ENCODE measurements at regions not wholly inside any gene's neighbourhood (a gene's known extent, or its start where the extent isn't known, plus 50 kb on each side); places are given as distances from the start of the nearest gene placed in this dataset.

GRCh38 chr14:87179936-87180335 is 813.0 kb downstream of the GALC start:
- Histone ChIP-seq H3K79me2 (no peaks in the 10 kb centered on the region), H3K4me3 (no peak overlapping the region), H3K9me2 (replicated peaks; ENCODE audit: insufficient read depth) (no peaks in the 10 kb centered on the region), H3K9me3 (ENCODE audit: low read depth) (no peaks in the 10 kb centered on the region), H3K27ac (no peak overlapping the region), H3K4me2 (no peak overlapping the region), H2AFZ (no peak overlapping the region), H3K4me1 (ENCODE audit: insufficient read depth) (no peaks in the 10 kb centered on the region), H4K20me1 (ENCODE audit: insufficient read depth, poor library complexity, severe bottlenecking) (no peaks in the 10 kb centered on the region), H3K27me3 (no peaks in the 10 kb centered on the region), H3K36me3 (replicated peaks; ENCODE audit: insufficient read depth, low read depth) (no peaks in the 10 kb centered on the region)
- whole genome bisulfite sequencing (ENCODE audit: low lambda C conversion rate, missing lambda C conversion rate), result 96% methylated on average over 6 of the region's 6 CpGs
- no peak for DNase-seq (ENCODE audit: low spot score)
- TF ChIP-seq EZH2phosphoT487 (IDR thresholded peaks at IDR 0.05; ENCODE audit: low read depth, severe bottlenecking, unreplicated experiment) (no peak), CTCF (IDR thresholded peaks at IDR 0.05; ENCODE audit: poor library complexity) (no peak), EZH2 (IDR thresholded peaks at IDR 0.05; ENCODE audit: borderline replicate concordance) (no peak)

- no peaks in the 10 kb centered on the region for H4K20me1 ChIP-seq (ENCODE audit: insufficient read depth, poor library complexity, severe bottlenecking)
- no peak overlapping the region for H3K4me3 ChIP-seq
- H3K36me3 ChIP-seq (replicated peaks; ENCODE audit: insufficient read depth, low read depth), result no peaks in the 10 kb centered on the region
- H3K27me3 ChIP-seq, result no peaks in the 10 kb centered on the region
- no peaks in the 10 kb centered on the region for H3K4me1 ChIP-seq (ENCODE audit: insufficient read depth)
- no peak for DNase-seq (ENCODE audit: low spot score)
- no peaks in the 10 kb centered on the region for H3K79me2 ChIP-seq
- 78% methylated on average over 1 of the region's 1 CpG for WGBS (ENCODE audit: low lambda C conversion rate, missing lambda C conversion rate)
- H3K9me3 ChIP-seq (ENCODE audit: low read depth), result no peaks in the 10 kb centered on the region
- H3K27ac ChIP-seq, result no peak overlapping the region
- H3K9me2 ChIP-seq (replicated peaks; ENCODE audit: insufficient read depth), result no peaks in the 10 kb centered on the region
- no peak overlapping the region for H2AFZ ChIP-seq
- H3K4me2 ChIP-seq, result no peak overlapping the region
- TF ChIP-seq EZH2phosphoT487 (IDR thresholded peaks at IDR 0.05; ENCODE audit: low read depth, severe bottlenecking, unreplicated experiment) (no peak), EZH2 (IDR thresholded peaks at IDR 0.05; ENCODE audit: borderline replicate concordance) (no peak), CTCF (IDR thresholded peaks at IDR 0.05; ENCODE audit: poor library complexity) (no peak)
Measured at GRCh38 chr14:87178277-87178676, 814.7 kb downstream of the GALC start.

GRCh38 chr14:87175175-87175574 is 817.8 kb downstream of the GALC start:
- no peak overlapping the region for H3K4me2 ChIP-seq
- no peaks in the 10 kb centered on the region for H3K4me1 ChIP-seq (ENCODE audit: insufficient read depth)
- no peak overlapping the region for H3K27ac ChIP-seq
- H3K79me2 ChIP-seq, result no peaks in the 10 kb centered on the region
- no peaks in the 10 kb centered on the region for H3K9me2 ChIP-seq (replicated peaks; ENCODE audit: insufficient read depth)
- no peaks in the 10 kb centered on the region for H4K20me1 ChIP-seq (ENCODE audit: insufficient read depth, poor library complexity, severe bottlenecking)
- H3K27me3 ChIP-seq, result no peaks in the 10 kb centered on the region
- H3K9me3 ChIP-seq (ENCODE audit: low read depth), result no peaks in the 10 kb centered on the region
- WGBS (ENCODE audit: low lambda C conversion rate, missing lambda C conversion rate), result 57% methylated on average over 2 of the region's 2 CpGs
- no peak for TF ChIP-seq EZH2phosphoT487 (IDR thresholded peaks at IDR 0.05; ENCODE audit: low read depth, severe bottlenecking, unreplicated experiment)
- no peak for TF ChIP-seq CTCF (IDR thresholded peaks at IDR 0.05; ENCODE audit: poor library complexity)
- TF ChIP-seq EZH2 (IDR thresholded peaks at IDR 0.05; ENCODE audit: borderline replicate concordance), result no peak
- no peak overlapping the region for H3K4me3 ChIP-seq
- H2AFZ ChIP-seq, result no peak overlapping the region
- H3K36me3 ChIP-seq (replicated peaks; ENCODE audit: insufficient read depth, low read depth), result no peaks in the 10 kb centered on the region
- DNase-seq (ENCODE audit: low spot score), result no peak

GRCh38 chr14:87171141-87171540 is 821.8 kb downstream of the GALC start:
- Histone ChIP-seq H3K4me2 (no peak overlapping the region), H4K20me1 (ENCODE audit: insufficient read depth, poor library complexity, severe bottlenecking) (no peaks in the 10 kb centered on the region), H3K36me3 (replicated peaks; ENCODE audit: insufficient read depth, low read depth) (no peaks in the 10 kb centered on the region), H3K4me3 (no peak overlapping the region), H3K9me2 (replicated peaks; ENCODE audit: insufficient read depth) (no peaks in the 10 kb centered on the region), H3K79me2 (no peaks in the 10 kb centered on the region), H2AFZ (no peak overlapping the region), H3K9me3 (ENCODE audit: low read depth) (no peaks in the 10 kb centered on the region), H3K27ac (no peak overlapping the region), H3K27me3 (no peaks in the 10 kb centered on the region), H3K4me1 (ENCODE audit: insufficient read depth) (no peaks in the 10 kb centered on the region)
- WGBS (ENCODE audit: low lambda C conversion rate, missing lambda C conversion rate), result 87% methylated on average over 2 of the region's 2 CpGs
- TF ChIP-seq EZH2phosphoT487 (IDR thresholded peaks at IDR 0.05; ENCODE audit: low read depth, severe bottlenecking, unreplicated experiment) (no peak), EZH2 (IDR thresholded peaks at IDR 0.05; ENCODE audit: borderline replicate concordance) (no peak)
- DNase-seq (ENCODE audit: low spot score), result no peak

Data from hepatocyte (in vitro differentiated cells).